Neural progenitor cell (in vitro differentiated cells): ENCODE measurements at regions not wholly inside any gene's neighbourhood (a gene's known extent, or its start where the extent isn't known, plus 50 kb on each side); places are given as distances from the start of the nearest gene placed in this dataset.
"Not testable (repeated sequence)": the region's sequence is repeated elsewhere in the genome, so short reads cannot be mapped to it uniquely, and the experiment has no call there.

Experiments used
- DNase-seq: peaks from one replicate; pipeline ENCODE4 v3.0.0-alpha.2; 2016; ENCODE audit warnings: low spot score
- H2AFZ ChIP-seq: fragments of 200-600 bp; sonication (generic); replicated peaks from 2 replicates; pipeline ENCODE4 v1.6.1; 2016; ENCODE audit warnings: antibody characterized with exemption
- H3F3A ChIP-seq: fragments of 200-600 bp; sonication (generic); 2 replicates; pipeline ENCODE4 v1.6.1; 2016; ENCODE audit warnings: antibody characterized with exemption, low read depth
- H3K27ac ChIP-seq: fragments of 200-600 bp; sonication (generic); 2 replicates; pipeline ENCODE4 v1.5.1; 2016; ENCODE audit warnings: mild to moderate bottlenecking
- H3K27me3 ChIP-seq: fragments of 200-600 bp; sonication (generic); 2 replicates; pipeline ENCODE4 v1.6.1; 2016; ENCODE audit warnings: mild to moderate bottlenecking, moderate library complexity
- H3K36me3 ChIP-seq: fragments of 200-600 bp; sonication (generic); 2 replicates; pipeline ENCODE4 v1.5.1; 2016
- H3K4me1 ChIP-seq: fragments of 200-600 bp; sonication (generic); 2 replicates; pipeline ENCODE4 v1.6.1; 2016; ENCODE audit warnings: mixed run types
- H3K4me2 ChIP-seq: fragments of 200-600 bp; sonication (generic); 2 replicates; pipeline ENCODE4 v1.6.1; 2016
- H3K4me3 ChIP-seq: fragments of 200-600 bp; sonication (generic); 2 replicates; pipeline ENCODE4 v1.5.1; 2016
- H3K79me2 ChIP-seq: fragments of 200-600 bp; sonication (generic); 2 replicates; pipeline ENCODE4 v1.6.1; 2016; ENCODE audit warnings: low read depth
- H3K9ac ChIP-seq: fragments of 200-600 bp; sonication (generic); 2 replicates; pipeline ENCODE4 v1.6.1; 2016
- H3K9me3 ChIP-seq: fragments of 200-600 bp; sonication (generic); 2 replicates; pipeline ENCODE4 v1.5.1; 2016; ENCODE audit warnings: low read depth
- H4K20me1 ChIP-seq: fragments of 200-600 bp; sonication (generic); 2 replicates; pipeline ENCODE4 v1.6.1; 2016; ENCODE audit warnings: low read depth
- H3K27ac Mint-ChIP-seq: 3 replicates; pipeline ENCODE4 v1.8.0; 2021; ENCODE audit warnings: mixed read lengths
- H3K27me3 Mint-ChIP-seq: 2 replicates; pipeline ENCODE4 v1.8.0; 2022; ENCODE audit warnings: low read depth, mild to moderate bottlenecking, inconsistent platforms, moderate library complexity, mixed read lengths; ENCODE audit not compliant: insufficient read depth
- H3K36me3 Mint-ChIP-seq: 3 replicates; pipeline ENCODE4 v1.8.0; 2021; ENCODE audit warnings: mixed read lengths
- H3K4me1 Mint-ChIP-seq: 3 replicates; pipeline ENCODE4 v1.8.0; 2021; ENCODE audit warnings: mixed read lengths
- H3K4me3 Mint-ChIP-seq: 3 replicates; pipeline ENCODE4 v1.8.0; 2021; ENCODE audit warnings: mild to moderate bottlenecking, moderate library complexity, mixed read lengths
- H3K9me3 Mint-ChIP-seq: 3 replicates; pipeline ENCODE4 v1.8.0; 2020; ENCODE audit warnings: mixed read lengths
- EZH2 ChIP-seq: fragments of 200-600 bp; sonication (generic); IDR thresholded peaks from 2 replicates; pipeline ENCODE4 v1.6.1; 2017; ENCODE audit warnings: antibody characterized with exemption, mild to moderate bottlenecking, moderate library complexity
- EZH2phosphoT487 ChIP-seq: fragments of 200-600 bp; sonication (generic); IDR thresholded peaks from 2 replicates; pipeline ENCODE4 v1.6.1; 2017; ENCODE audit warnings: antibody characterized with exemption
- TF ChIP-seq, protein P1 (sequence below): fragments of 200-600 bp; sonication (generic); IDR thresholded peaks from 2 replicates; pipeline ENCODE4 v1.5.1; 2017; ENCODE audit warnings: antibody characterized with exemption, mild to moderate bottlenecking

DNA sequence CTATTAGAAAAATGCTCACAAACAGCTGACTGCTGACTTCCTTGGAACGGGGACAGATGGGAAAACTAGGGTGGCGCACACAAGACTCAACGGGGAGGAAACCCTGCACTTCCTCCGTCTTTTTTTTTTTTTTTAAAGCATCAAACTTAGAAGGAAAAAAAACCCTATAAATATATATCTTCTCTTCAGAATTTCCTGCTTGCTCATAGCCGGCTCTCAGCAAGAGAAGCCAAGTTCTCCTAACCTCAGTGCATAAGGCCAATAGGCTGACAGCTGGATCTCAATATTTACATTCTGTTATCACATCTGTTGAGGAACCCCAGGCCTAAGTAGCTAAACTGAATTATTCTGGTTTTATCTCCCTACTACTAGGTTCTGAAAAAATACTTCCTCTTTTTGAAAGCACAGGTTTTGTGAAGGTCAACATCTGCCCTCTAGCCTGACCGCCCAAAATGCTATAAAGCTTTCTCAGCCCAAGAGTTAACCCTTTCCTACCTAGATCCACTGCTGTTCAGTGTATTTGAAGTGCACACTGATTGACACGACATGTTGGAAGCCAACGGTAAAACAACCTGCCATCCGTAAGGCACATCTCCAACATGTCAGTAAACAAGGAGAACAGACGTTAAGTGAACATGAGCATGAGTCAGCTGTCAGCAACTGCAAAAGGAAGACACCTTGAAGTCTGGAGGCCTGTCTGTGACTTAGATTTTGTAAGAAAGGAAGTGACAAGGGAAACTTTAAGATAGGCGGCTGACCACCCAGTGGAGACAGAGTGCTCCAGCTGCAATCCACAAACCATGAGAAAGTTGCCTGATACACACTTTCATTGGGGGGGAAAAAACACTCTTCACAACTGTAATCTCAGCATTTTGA, 83.8 kb downstream of the EBLN1 start:
- Histone ChIP-seq H3K9me3 (no peaks in the 10 kb centered on the region), H3K79me2 (no peaks in the 10 kb centered on the region), H3F3A (no peaks in the 10 kb centered on the region), H3K4me2 (no peak overlapping the region), H2AFZ (no peak overlapping the region), H3K36me3 (no peaks in the 10 kb centered on the region), H3K9ac (no peak overlapping the region), H3K27ac (no peak overlapping the region), H3K4me1 (no peaks in the 10 kb centered on the region), H3K27me3 (no peaks in the 10 kb centered on the region), H3K4me3 (no peak overlapping the region), H4K20me1 (no peaks in the 10 kb centered on the region)
- no peak for TF ChIP-seq EZH2phosphoT487
- TF ChIP-seq EZH2, result no peak
- TF ChIP-seq, protein P1, sequence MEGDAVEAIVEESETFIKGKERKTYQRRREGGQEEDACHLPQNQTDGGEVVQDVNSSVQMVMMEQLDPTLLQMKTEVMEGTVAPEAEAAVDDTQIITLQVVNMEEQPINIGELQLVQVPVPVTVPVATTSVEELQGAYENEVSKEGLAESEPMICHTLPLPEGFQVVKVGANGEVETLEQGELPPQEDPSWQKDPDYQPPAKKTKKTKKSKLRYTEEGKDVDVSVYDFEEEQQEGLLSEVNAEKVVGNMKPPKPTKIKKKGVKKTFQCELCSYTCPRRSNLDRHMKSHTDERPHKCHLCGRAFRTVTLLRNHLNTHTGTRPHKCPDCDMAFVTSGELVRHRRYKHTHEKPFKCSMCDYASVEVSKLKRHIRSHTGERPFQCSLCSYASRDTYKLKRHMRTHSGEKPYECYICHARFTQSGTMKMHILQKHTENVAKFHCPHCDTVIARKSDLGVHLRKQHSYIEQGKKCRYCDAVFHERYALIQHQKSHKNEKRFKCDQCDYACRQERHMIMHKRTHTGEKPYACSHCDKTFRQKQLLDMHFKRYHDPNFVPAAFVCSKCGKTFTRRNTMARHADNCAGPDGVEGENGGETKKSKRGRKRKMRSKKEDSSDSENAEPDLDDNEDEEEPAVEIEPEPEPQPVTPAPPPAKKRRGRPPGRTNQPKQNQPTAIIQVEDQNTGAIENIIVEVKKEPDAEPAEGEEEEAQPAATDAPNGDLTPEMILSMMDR, result no peak
- peaks cover 18% of the 10 kb centered on the region for H3K4me1 Mint-ChIP-seq
- H3K4me3 Mint-ChIP-seq, result no peak overlapping the region
- no peaks in the 10 kb centered on the region for H3K36me3 Mint-ChIP-seq
- peaks cover 5% of the 10 kb centered on the region for H3K9me3 Mint-ChIP-seq
- DNase-seq, result no peak
- no peak overlapping the region for H3K27ac Mint-ChIP-seq
- peaks cover 3% of the 10 kb centered on the region for H3K27me3 Mint-ChIP-seq

DNA sequence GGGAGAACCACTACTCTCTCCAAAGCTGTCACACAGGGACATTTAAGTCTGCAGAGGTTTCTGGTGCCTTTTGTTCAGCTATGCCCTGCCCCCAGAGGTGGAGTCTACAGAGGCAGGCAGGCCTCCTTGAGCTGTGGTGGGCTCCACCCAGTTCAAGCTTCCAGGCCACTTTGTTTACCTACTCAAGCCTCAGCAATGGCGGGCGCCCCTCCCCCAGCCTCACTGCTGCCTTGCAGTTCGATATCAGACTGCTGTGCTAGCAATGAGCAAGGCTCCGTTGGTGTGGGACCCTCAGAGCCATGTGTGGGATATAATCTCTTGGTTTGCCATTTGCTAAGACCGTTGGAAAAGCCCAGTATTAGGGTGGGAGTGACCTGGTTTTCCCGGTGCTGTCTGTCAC, 87.0 kb downstream of the EBLN1 start:
- H3K9me3 Mint-ChIP-seq, H3K4me1 ChIP-seq, H3K27me3 Mint-ChIP-seq, DNase-seq, H3K27ac ChIP-seq, H3K36me3 ChIP-seq, H3K9ac ChIP-seq, H4K20me1 ChIP-seq, H3K36me3 Mint-ChIP-seq, H3K27me3 ChIP-seq, H3K4me3 Mint-ChIP-seq, H3K9me3 ChIP-seq, H3K4me2 ChIP-seq, H3K27ac Mint-ChIP-seq, H3K4me3 ChIP-seq, H3K79me2 ChIP-seq, H3F3A ChIP-seq: not testable (repeated sequence)
- peaks cover 15% of the 10 kb centered on the region for H3K4me1 Mint-ChIP-seq
- H2AFZ ChIP-seq, result peak overlapping the region; percentile 90

DNA sequence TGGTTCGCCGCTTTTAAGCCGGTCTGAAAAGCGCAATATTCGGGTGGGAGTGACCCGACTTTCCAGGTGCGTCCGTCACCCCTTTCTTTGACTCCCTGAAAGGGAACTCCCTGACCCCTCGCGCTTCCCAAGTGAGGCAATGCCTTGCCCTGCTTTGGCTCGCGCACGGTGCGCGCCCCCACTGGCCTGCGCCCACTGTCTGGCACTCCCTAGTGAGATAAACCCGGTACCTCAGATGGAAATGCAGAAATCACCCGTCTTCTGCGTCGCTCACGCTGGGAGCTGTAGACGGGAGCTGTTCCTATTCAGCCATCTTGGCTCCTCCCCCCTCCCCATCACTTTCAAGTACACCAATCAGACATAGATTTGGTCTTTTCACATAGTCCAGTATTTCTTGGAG, 88.2 kb downstream of the EBLN1 start:
- not testable (repeated sequence) for H3K9ac ChIP-seq, DNase-seq, H3K27ac ChIP-seq, H3K9me3 Mint-ChIP-seq, H2AFZ ChIP-seq, H3K4me3 Mint-ChIP-seq, H3K9me3 ChIP-seq, H3K79me2 ChIP-seq, H4K20me1 ChIP-seq, H3F3A ChIP-seq, H3K36me3 Mint-ChIP-seq, H3K27me3 Mint-ChIP-seq, H3K36me3 ChIP-seq, H3K4me2 ChIP-seq, H3K27me3 ChIP-seq, H3K4me3 ChIP-seq, H3K27ac Mint-ChIP-seq, H3K4me1 ChIP-seq
- H3K4me1 Mint-ChIP-seq, result peaks cover 12% of the 10 kb centered on the region

DNA sequence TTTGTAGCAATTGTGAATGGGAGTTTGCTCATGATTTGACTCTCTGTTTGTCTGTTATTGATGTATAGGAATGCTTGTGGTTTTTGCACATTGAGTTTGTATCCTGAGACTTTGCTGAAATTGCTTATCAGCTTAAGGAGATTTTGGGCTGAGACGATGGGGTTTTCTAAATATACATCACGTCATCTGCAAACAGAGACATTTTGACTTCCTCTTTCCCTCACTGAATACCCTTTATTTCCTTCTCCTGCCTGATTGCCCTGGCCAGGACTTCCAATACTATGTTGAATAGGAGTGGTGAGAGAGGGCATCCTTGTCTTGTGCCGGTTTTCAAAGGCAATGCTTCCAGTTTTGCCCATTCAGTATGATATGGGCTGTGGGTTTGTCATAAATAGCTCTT, 96.6 kb downstream of the EBLN1 start:
- H3K9me3 ChIP-seq, H3K27me3 ChIP-seq, H4K20me1 ChIP-seq, H3K36me3 ChIP-seq, H3K27ac Mint-ChIP-seq, H3K4me3 ChIP-seq, H3K4me3 Mint-ChIP-seq, H3K4me1 Mint-ChIP-seq, H2AFZ ChIP-seq, H3K27ac ChIP-seq, H3K4me1 ChIP-seq, H3F3A ChIP-seq, H3K79me2 ChIP-seq, DNase-seq, H3K27me3 Mint-ChIP-seq, H3K9ac ChIP-seq, H3K36me3 Mint-ChIP-seq, H3K4me2 ChIP-seq: not testable (repeated sequence)
- peaks cover 20% of the 10 kb centered on the region for H3K9me3 Mint-ChIP-seq

DNA sequence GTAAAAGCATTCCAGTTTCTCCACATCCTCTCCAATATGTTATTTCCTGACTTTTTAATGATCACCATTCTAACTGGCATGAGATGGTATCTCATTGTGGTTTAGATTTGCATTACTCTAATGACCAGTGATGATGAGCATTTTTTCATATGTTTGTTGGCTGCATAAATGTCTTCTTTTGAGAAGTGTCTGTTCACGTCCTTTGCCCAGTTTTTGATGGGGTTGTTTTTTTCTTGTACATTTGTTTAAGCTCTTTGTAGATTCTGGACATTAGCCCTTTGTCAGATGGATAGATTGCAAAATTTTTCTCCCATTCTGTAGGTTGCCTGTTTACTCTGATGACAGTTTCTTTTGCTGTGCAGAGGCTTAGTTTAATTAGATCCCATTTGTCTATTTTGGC, 97.7 kb downstream of the EBLN1 start:
- H3K27me3 Mint-ChIP-seq, H3F3A ChIP-seq, DNase-seq, H3K4me2 ChIP-seq, H3K4me3 Mint-ChIP-seq, H3K9me3 ChIP-seq, H3K4me1 ChIP-seq, H3K4me1 Mint-ChIP-seq, H3K36me3 ChIP-seq, H3K27ac ChIP-seq, H4K20me1 ChIP-seq, H3K27ac Mint-ChIP-seq, H2AFZ ChIP-seq, H3K4me3 ChIP-seq, H3K79me2 ChIP-seq, H3K36me3 Mint-ChIP-seq, H3K9ac ChIP-seq, H3K27me3 ChIP-seq: not testable (repeated sequence)
- H3K9me3 Mint-ChIP-seq, result peaks cover 20% of the 10 kb centered on the region

DNA sequence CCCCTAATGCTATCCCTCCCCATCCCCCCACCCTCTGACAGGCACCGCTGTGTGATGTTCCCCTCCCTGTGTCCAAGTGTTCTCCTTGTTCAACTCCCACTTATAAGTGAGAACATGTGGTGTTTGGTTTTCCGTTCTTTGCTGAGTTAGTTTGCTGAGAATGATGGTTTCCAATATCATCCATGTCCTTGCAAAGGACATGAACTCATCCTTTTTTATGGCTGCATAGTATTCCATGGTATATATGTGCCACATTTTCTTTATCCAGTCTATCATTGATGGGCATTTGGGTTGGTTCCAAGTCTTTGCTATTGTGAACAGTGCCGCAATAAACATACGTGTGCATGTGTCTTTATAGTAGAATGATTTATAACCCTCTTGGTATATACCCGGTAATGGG, 98.2 kb downstream of the EBLN1 start:
- H3K36me3 ChIP-seq, H3K4me1 ChIP-seq, H3K4me3 Mint-ChIP-seq, H3K27me3 ChIP-seq, H3K4me1 Mint-ChIP-seq, H3K4me2 ChIP-seq, H3F3A ChIP-seq, H3K27ac Mint-ChIP-seq, H3K79me2 ChIP-seq, DNase-seq, H4K20me1 ChIP-seq, H3K9me3 ChIP-seq, H3K27ac ChIP-seq, H3K27me3 Mint-ChIP-seq, H3K4me3 ChIP-seq, H3K9ac ChIP-seq, H3K36me3 Mint-ChIP-seq, H2AFZ ChIP-seq: not testable (repeated sequence)
- peaks cover 20% of the 10 kb centered on the region for H3K9me3 Mint-ChIP-seq
